Forelimb muscle (tissue), 1 donor: ENCODE measurements at regions not wholly inside any gene's neighbourhood (a gene's known extent, or its start where the extent isn't known, plus 50 kb on each side); places are given as distances from the start of the nearest gene placed in this dataset.

Experiments
- DNase-seq: peaks from one replicate; pipeline ENCODE4 v3.0.0-alpha.2; 2013; ENCODE audit warnings: low read depth

DNA sequence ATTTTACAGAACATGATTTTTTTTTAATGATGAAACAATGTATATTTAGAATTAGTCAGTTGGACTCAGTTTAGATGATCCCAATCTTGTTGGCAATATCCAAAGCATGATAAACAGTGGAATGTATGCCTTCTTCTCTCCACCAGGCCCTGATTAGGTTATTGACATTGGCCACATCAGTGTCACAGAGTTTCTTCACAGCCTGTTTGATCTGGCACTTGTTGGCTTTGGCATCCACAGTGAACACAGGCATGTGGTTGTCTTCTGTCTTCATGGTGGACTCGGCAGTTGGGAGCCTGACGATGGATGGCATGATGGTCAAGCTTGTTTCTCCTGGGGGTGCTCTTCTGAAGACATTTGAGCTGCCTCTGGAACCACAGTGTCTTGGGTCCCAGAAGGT, 317.5 kb downstream of the PMP22 start:
- no peak for DNase-seq

- no peak for DNase-seq
Observed at GRCh38 chr17:14946481-14946880, 318.6 kb downstream of the PMP22 start.

DNA sequence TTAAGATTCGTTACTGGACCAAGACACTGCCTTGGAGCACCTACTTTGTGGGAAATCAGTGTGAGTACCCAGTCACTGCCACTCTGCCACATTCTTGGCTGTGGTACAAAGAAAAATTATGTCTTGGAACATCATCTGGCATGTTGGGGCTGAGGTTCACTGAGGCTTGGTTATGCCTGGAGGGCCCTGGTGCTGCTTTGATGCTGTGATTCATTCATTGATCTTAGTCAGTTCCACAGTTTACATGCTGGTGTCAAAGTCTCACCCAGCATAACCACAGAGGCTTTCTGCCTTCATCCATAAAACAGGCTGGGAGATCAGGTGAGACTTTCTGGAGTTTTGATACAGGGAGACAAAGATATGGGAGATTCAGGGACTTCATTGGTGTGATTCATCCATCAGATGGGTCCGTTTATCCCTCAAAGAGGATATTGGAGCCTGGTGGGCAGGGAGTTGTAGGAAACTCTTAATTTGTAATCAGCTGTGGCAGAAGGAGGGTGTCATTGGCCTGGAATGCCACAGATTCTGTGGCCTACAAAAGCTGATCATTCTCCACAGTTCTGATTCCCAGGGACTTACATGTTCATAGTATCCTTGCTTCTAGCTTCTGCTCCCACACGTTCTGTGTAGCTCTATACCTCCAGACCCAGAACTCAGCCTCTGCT, 322.5 kb downstream of the PMP22 start:
- DNase-seq, result no peak

DNA sequence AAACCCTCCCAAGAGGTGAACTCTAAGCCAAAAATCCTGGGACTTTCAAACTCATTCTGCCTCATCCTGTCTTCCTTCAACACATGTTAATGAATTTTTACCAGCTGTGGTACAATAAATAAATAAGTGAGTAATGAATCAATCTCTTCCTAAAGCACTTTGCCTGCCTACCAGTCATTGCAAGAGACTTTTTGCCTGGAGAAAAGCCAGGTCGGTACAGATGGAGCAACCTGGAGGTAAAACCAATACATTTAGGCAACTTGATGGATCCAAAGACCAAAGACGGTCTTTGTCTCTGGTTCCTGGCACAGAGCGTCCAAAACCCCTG, 324.2 kb downstream of the PMP22 start:
- no peak for DNase-seq

- DNase-seq, result no peak
Observed at GRCh38 chr17:14940108-14940937, 324.8 kb downstream of the PMP22 start.

DNA sequence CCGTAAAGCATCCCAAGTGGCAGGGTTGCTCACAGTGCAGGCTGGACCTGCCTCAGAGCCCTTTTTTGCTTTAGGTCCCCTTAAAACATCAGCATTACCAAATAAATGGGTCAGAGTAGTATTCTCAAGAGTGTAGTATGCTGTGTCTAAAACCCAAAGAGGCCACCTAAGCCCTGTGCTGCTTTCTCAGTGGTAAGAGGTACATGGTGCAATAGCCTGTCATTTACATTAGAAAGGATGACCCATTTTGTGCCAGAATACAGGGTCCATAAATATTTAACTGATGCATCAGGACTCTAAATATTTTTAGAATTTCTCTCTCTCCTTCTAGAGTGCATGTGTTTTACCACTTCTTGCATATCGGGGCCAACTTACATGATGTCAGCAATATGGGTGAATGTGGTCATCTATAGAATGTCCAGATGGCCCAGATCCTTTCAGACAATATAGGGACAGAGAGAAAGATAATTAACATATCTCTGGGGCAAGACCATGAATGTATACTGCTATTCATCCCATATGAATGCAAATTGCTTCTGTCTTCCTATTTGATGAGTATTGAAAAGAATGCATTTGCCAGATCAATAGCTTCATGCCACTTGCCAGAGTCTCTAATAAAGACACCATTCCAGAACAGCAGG, 329.2 kb downstream of the PMP22 start:
- DNase-seq, result no peak

DNA sequence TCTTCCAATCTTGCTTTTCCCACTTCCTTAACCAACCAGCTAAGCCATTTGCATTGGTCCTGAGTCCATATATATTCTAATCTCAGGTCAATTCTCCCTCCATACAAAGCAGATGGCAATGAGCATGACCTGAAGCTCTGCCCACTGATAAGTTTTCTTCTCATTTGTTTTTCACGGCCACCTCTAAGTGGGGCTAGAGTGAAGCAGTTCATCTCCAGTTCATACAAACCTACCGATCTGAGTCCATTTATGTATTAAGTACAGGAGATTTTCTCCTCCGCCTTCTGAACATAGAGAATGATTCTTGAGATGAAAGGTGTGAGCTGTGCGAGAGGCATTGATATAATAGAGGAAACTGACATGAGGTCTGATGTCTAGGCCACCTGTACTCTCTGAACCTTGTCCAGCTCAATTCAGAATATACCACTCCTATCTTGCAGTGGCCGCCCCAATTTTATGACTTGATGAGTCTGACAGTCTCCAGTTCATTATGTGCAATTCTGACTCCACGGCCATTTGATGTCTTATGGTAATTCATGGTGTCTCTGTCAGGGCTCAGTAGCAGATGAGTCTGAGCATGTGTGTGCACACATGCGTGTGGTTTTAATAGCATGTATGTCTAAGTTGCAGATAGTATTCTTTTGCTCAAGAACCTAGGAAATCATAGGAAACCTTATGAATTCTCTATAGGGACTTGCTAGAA, 329.8 kb downstream of the PMP22 start:
- no peak for DNase-seq

DNA sequence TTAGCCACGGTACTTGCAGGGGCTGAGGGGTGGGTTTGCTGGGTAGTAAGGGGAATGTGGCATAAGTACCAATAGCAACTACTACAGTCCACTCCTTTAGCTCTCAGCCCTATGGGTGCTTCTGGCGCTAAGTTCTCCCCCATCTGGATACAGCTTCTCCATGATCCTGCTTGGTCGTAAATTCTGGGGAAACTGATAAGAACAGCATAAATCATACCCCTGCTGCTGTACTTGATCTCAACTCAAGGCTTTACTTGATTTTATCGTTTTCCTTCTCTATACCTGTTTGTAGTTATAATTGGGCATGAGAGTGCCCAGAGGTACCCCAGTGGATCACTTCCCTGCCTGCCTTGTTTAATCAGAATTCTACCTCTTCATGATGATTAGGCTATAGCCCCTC, 331.4 kb downstream of the PMP22 start:
- DNase-seq, result no peak

- peak; percentile 40 for DNase-seq
Observed at GRCh38 chr17:14926526-14927122, 338.5 kb downstream of the PMP22 start.

GRCh38 chr17:14926073-14926472, 339.1 kb downstream of the PMP22 start:
- no peak for DNase-seq

GRCh38 chr17:14925498-14925897, 339.6 kb downstream of the PMP22 start:
- DNase-seq, result no peak

GRCh38 chr17:14923981-14924380, 341.1 kb downstream of the PMP22 start:
- no peak for DNase-seq

DNA sequence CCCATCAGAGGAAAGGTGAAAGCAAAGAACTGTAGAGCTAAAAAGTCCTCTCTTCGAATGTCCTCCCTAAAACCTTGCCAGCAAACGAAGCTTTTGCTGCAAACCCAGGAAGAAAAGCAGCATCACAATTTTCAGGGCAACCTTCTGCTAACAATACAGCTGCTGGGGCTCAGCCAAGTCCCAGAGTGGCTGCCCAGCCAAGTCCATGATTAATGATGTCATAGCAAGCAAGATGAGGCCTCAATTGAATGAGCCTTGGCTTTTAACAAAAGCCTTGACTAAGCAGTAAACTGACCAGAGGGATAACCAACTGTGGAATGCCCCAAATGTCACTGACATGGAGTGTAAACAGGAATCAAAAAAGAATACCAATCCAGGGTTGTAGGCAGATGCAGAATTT, 342.7 kb downstream of the PMP22 start:
- DNase-seq, result no peak

- no peak for DNase-seq
Observed at GRCh38 chr17:14921936-14922335, 343.2 kb downstream of the PMP22 start.

DNA sequence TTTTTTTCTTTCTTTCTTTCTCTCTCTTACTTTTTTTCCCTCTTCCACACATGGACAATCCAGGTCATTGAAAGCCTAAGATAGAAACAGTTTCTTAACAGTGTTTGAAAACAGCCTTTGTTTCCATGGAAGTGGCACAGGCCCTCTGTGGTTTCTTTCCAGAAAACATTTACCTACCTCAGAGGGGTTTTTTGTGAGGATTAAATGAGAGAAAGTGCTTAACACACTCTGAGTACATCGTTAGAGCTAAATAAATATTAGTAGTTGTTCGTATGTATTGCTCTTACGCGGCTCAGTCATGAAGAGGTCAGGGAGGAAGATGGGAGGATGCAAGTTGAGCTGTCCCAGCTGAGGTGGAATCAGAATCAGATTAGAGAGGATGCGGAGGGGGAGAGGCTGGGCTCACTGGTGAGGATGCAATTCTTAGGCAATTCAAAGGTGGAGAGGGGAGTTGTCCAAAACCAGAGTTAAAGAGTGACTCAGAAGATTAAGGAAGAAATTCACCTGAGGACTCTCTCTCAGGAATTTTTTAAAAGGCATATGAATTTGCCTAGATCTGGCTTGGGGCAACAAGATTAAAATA, 345.4 kb downstream of the PMP22 start:
- no peak for DNase-seq

DNA sequence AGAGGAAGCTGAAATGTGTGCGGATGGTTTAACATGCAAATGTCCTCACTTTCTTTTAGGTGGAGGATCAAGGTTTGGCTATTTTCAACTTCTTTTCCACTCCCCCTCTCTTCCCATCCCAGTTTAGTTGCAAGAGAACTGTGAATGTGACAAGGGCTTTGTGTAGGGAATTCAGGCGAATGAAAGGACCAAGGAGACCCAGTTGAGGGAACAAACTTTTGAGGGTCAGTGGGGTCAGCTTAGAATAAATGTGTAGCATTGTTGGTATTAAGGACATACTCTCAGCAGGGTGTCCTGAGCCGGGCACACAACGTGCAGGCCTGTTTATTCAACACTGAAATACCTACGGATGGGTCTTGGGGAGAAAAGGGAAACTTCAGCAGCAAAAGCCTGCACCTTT, 346.0 kb downstream of the PMP22 start:
- no peak for DNase-seq

- no peak for DNase-seq
Observed at GRCh38 chr17:14918540-14918939, 346.6 kb downstream of the PMP22 start.

DNA sequence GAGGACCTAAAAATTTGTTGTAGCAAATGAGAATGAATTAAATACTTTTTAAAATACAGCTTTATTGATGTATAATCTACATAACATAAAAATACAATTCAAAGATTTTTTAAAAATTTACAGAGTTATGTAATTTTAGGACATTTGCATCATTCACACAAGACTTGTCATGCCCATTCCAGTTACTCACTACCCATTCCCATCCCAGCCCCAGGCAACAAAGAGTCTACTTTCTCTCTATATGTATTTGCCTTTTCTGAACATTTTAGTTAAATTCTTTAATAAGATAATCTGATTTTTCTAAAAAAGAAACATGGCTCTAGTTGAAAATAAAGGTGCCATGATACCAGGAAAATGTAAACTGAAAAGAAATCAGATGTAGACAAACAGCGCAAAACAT, 354.2 kb downstream of the PMP22 start:
- no peak for DNase-seq

- no peak for DNase-seq
Observed at GRCh38 chr17:14904386-14904785, 360.7 kb downstream of the PMP22 start.

DNA sequence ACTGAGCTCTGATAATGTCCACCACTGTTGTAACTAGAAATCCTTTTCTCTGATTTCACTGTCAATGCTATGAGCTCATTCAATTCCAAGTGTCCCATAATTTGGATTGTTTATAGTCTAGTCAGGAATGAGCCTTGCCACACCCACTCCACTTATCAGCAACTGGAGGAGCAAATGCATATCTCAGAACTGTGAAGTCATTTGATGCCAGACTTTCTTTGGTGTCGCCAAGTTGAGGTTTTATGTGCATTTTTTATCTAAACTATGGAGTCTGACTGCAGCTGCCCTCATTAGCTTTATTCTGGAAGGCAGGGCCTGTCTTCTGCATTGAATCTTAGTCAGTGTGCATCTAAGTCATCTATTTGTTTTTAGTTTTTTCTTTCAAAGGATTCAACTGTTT, 361.3 kb downstream of the PMP22 start:
- DNase-seq, result no peak

DNA sequence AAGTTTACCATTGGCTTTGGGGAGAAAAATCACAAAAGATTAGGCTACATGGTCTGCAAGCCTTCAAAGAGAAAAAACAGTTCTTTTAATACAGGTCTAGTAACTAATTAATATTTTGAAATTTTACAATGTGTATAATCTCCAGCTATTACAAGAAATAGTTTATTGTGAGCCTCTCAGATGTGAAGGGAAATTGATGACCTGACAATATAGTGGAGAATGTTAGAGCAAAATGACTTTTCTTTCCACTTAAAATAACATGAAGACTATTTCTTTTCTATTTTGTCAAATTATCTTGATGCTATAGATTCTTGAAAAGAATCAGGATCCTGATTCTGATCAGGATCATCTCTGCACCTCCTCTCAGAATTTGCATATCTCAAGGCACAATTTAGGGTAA, 362.3 kb downstream of the PMP22 start:
- no peak for DNase-seq

GRCh38 chr17:14902297-14902696, 362.8 kb downstream of the PMP22 start:
- DNase-seq, result no peak
